ENCODE measurements at regions not wholly inside any gene's neighbourhood (a gene's known extent, or its start where the extent isn't known, plus 50 kb on each side); places are given as distances from the start of the nearest gene placed in this dataset.
"Not testable (repeated sequence)": the region's sequence is repeated elsewhere in the genome, so short reads cannot be mapped to it uniquely, and the experiment has no call there.

DNA sequence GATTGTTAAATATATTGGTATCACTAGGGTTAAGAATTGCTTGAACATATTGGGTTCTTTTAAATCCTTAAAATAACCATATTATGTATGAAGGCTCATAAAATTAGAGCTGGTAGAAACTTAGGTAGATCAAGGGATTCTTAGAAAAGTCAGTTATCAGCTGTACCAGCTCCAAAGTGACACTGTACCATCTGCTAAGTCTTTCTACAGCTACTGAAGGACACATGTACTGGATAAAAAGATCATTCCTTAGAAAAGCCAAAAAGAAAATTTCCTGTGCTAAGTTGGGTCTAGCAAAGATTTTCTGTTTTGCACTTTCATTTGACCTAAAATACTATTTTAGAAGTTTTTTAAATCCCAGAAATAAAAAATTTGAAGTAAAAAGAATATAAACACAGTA is 130.4 kb downstream of the CD164 start:
- Mint-ChIP-seq H3K4me1 (ENCODE audit: unreplicated experiment) (peaks cover 9% of the 10 kb centered on the region), H3K36me3 (ENCODE audit: unreplicated experiment) (no peaks in the 10 kb centered on the region), H3K9me3 (ENCODE audit: unreplicated experiment) (no peaks in the 10 kb centered on the region), H3K27ac (ENCODE audit: unreplicated experiment) (no peak overlapping the region), H3K27me3 (ENCODE audit: unreplicated experiment) (no peaks in the 10 kb centered on the region), H3K4me3 (ENCODE audit: unreplicated experiment) (peak overlapping the region; percentile 57)
- no peak for DNase-seq (ENCODE audit: extremely low spot score, unreplicated experiment)
- TF ChIP-seq, protein P1, sequence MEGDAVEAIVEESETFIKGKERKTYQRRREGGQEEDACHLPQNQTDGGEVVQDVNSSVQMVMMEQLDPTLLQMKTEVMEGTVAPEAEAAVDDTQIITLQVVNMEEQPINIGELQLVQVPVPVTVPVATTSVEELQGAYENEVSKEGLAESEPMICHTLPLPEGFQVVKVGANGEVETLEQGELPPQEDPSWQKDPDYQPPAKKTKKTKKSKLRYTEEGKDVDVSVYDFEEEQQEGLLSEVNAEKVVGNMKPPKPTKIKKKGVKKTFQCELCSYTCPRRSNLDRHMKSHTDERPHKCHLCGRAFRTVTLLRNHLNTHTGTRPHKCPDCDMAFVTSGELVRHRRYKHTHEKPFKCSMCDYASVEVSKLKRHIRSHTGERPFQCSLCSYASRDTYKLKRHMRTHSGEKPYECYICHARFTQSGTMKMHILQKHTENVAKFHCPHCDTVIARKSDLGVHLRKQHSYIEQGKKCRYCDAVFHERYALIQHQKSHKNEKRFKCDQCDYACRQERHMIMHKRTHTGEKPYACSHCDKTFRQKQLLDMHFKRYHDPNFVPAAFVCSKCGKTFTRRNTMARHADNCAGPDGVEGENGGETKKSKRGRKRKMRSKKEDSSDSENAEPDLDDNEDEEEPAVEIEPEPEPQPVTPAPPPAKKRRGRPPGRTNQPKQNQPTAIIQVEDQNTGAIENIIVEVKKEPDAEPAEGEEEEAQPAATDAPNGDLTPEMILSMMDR (IDR thresholded peaks at IDR 0.05) = no peak

DNA sequence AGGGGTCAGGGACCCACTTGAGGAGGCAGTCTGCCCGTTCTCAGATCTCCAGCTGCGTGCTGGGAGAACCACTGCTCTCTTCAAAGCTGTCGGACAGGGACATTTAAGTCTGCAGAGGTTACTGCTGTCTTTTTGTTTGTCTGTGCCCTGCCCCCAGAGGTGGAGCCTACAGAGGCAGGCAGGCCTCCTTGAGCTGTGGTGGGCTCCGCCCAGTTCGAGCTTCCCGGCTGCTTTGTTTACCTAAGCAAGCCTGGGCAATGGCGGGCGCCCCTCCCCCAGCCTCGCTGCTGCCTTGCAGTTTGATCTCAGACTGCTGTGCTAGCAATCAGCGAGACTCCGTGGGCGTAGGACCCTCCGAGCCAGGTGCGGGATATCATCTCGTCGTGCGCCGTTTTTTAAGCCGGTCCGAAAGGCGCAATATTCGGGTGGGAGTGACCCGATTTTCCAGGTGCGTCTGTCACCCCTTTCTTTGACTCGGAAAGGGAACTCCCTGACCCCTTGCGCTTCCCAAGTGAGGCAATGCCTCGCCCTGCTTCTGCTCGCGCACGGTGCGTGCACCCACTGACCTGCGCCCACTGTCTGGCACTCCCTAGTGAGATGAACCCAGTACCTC is 131.6 kb downstream of the CD164 start:
- H3K4me3 Mint-ChIP-seq (ENCODE audit: unreplicated experiment) = peak overlapping the region; percentile 57
- DNase-seq (ENCODE audit: extremely low spot score, unreplicated experiment); H3K9me3 Mint-ChIP-seq (ENCODE audit: unreplicated experiment); H3K36me3 Mint-ChIP-seq (ENCODE audit: unreplicated experiment); H3K4me1 Mint-ChIP-seq (ENCODE audit: unreplicated experiment); H3K27ac Mint-ChIP-seq (ENCODE audit: unreplicated experiment); H3K27me3 Mint-ChIP-seq (ENCODE audit: unreplicated experiment): not testable (repeated sequence)

DNA sequence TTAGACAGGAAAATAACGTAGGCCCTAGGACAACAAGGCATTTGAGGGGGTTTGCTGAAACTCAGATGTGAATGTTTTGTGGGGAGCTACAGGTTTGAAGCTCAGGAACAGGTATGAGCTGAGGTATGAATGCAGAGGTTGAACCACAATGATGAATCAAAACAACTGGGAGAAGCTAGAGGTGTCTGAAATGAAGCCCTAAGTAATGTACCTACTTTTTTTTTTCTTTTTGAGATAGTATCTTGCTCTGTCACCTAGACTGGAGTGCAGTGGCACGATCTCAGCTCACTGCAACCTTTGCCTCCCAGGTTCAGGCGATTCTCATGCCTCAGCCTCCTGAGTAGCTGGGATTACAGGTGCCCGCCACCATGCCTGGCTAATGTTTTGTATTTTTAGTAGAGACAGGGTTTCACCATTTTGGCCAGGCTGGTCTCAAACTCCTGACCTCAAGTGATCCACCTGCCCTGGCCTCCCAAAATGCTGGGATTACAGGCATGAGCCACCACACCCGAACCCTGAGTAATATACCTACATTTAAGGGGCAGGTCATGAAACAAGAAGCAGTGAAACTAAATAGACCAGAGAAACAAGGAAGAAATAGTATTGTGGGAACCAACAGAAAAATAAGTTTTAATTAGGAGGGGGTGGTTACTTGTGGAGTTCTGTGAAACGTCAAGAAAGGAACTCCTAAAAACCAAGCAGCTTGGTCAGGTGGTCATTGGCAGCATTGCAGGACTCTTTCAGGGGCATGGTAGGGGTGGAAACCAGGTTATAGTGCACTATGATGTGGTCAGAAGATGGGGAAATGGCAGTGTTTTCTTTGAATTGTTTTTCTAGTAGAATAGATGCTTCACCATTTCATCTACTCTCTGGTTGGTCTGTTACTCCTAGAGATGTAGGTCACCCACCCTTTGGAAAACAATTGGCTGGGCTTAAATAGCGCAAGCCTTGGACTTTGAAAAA is 138.1 kb downstream of the CD164 start:
- no peak for DNase-seq (ENCODE audit: extremely low spot score, unreplicated experiment)
- TF ChIP-seq, protein P1 (IDR thresholded peaks at IDR 0.05) = no peak
- Mint-ChIP-seq H3K9me3 (ENCODE audit: unreplicated experiment) (no peaks in the 10 kb centered on the region), H3K27ac (ENCODE audit: unreplicated experiment) (no peak overlapping the region), H3K36me3 (ENCODE audit: unreplicated experiment) (no peaks in the 10 kb centered on the region), H3K27me3 (ENCODE audit: unreplicated experiment) (no peaks in the 10 kb centered on the region), H3K4me1 (ENCODE audit: unreplicated experiment) (peaks cover 17% of the 10 kb centered on the region), H3K4me3 (ENCODE audit: unreplicated experiment) (no peak overlapping the region)

DNA sequence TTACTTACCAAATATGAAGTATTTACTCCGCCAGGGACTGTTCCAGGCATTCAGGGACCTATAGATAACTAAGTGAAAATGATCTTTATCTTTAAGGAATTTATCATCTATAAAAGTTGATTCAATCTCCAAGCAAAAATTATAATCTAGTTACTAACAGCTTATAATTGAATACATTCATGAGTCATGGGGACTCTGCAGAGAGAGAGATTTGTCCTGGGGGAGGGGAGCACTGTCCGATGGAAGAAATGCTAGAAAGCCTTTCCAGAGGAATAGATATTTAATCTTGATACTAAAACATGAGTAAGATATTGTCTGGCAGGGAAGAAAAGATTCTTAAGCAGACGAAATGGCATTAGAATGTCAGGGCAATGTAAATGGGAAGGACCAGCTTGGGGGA is 139.3 kb downstream of the CD164 start:
- Mint-ChIP-seq H3K4me1 (ENCODE audit: unreplicated experiment) (peaks cover 18% of the 10 kb centered on the region), H3K27ac (ENCODE audit: unreplicated experiment) (no peak overlapping the region), H3K27me3 (ENCODE audit: unreplicated experiment) (no peaks in the 10 kb centered on the region), H3K4me3 (ENCODE audit: unreplicated experiment) (no peak overlapping the region), H3K9me3 (ENCODE audit: unreplicated experiment) (no peaks in the 10 kb centered on the region), H3K36me3 (ENCODE audit: unreplicated experiment) (no peaks in the 10 kb centered on the region)
- TF ChIP-seq, protein P1 (IDR thresholded peaks at IDR 0.05) = no peak
- no peak for DNase-seq (ENCODE audit: extremely low spot score, unreplicated experiment)

DNA sequence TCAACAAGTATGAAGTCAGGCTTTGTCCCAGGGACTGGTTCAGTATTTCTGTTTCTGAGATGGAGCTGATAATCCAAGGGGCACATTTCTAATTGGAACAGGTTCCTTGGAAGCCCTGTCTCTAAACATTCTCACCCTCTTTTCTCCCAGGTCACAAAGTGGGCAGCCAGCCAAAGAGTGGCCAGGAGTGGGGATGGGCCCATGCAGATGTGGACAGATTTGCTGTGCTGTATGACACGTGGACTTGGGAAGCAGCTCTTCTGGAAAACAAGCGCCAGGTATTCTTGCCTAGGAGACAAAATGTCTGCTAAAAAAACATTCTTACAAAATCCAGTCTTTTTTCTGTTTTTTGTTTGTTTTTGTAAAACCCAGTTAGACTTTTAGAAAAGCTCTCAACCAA is 140.2 kb downstream of the CD164 start:
- DNase-seq (ENCODE audit: extremely low spot score, unreplicated experiment) = no peak
- H3K36me3 Mint-ChIP-seq (ENCODE audit: unreplicated experiment) = no peaks in the 10 kb centered on the region
- H3K27ac Mint-ChIP-seq (ENCODE audit: unreplicated experiment) = no peak overlapping the region
- peaks cover 20% of the 10 kb centered on the region for H3K4me1 Mint-ChIP-seq (ENCODE audit: unreplicated experiment)
- no peaks in the 10 kb centered on the region for H3K27me3 Mint-ChIP-seq (ENCODE audit: unreplicated experiment)
- no peak overlapping the region for H3K4me3 Mint-ChIP-seq (ENCODE audit: unreplicated experiment)
- H3K9me3 Mint-ChIP-seq (ENCODE audit: unreplicated experiment) = no peaks in the 10 kb centered on the region
- TF ChIP-seq, protein P1 (IDR thresholded peaks at IDR 0.05) = no peak

Data from osteocyte (in vitro differentiated cells).